PC-3 (cell line): ENCODE measurements at regions not wholly inside any gene's neighbourhood (a gene's known extent, or its start where the extent isn't known, plus 50 kb on each side); places are given as distances from the start of the nearest gene placed in this dataset.

Experiments used
- ATAC-seq: fragments of 200-7000 bp; cut with Tn5 transposase; 2 replicates; pipeline ENCODE4 v1.9.1; 2020; ENCODE audit warnings: mild to moderate bottlenecking, moderate library complexity
- BruUV-seq: library from RNA; stranded (reverse); fragments of 400-500 nt; replicated peaks from 2 replicates; lab custom pipeline; 2021; lab: Mats Ljungman, UMichigan
- CTCF ChIA-PET: fragments of 300-600 bp; sonication (Branson Sonifier 250); formaldehyde crosslinking; loops from one replicate; lab custom pipeline; 2022; ENCODE audit warnings: antibody characterized with exemption; lab: Charles Lee
- POLR2A ChIA-PET: fragments of 300-600 bp; sonication (Branson Sonifier 250); formaldehyde crosslinking; loops from one replicate; lab custom pipeline; 2022; ENCODE audit warnings: antibody characterized with exemption; ENCODE audit not compliant: unreplicated experiment; lab: Charles Lee
- DNase-seq: peaks from one replicate; pipeline ENCODE4 v3.0.0-alpha.2; 2015
- H2AFZ ChIP-seq: fragments of 300-600 bp; sonication (generic); 2 replicates; pipeline ENCODE4 v1.6.0; 2016; ENCODE audit warnings: antibody characterized with exemption, low read length
- H3F3A ChIP-seq: fragments of 300-600 bp; sonication (generic); one replicate; pipeline ENCODE4 v1.6.0; 2017; ENCODE audit warnings: antibody characterized with exemption, low read length, control low read depth, mild to moderate bottlenecking; ENCODE audit not compliant: unreplicated experiment
- H3K27ac ChIP-seq: fragments of 300-600 bp; sonication (generic); 2 replicates; pipeline ENCODE4 v1.5.1; 2016; ENCODE audit warnings: mild to moderate bottlenecking, low read length
- H3K27me3 ChIP-seq: fragments of 300-600 bp; sonication (generic); 2 replicates; pipeline ENCODE4 v1.6.1; 2016; ENCODE audit warnings: low read length, mixed read lengths
- H3K36me3 ChIP-seq: fragments of 300-600 bp; sonication (generic); 2 replicates; pipeline ENCODE4 v1.6.1; 2016; ENCODE audit warnings: low read depth, mixed run types, low read length, mixed read lengths
- H3K4me1 ChIP-seq: fragments of 300-600 bp; sonication (generic); 2 replicates; pipeline ENCODE4 v1.5.1; 2016; ENCODE audit warnings: low read length; ENCODE audit not compliant: insufficient read depth
- H3K4me2 ChIP-seq: fragments of 300-600 bp; sonication (generic); 2 replicates; pipeline ENCODE4 v1.6.0; 2016; ENCODE audit warnings: low read length
- H3K4me3 ChIP-seq: fragments of 300-600 bp; sonication (generic); 2 replicates; pipeline ENCODE4 v1.5.1; 2016; ENCODE audit warnings: mild to moderate bottlenecking, low read length, mixed read lengths
- H3K79me2 ChIP-seq: fragments of 300-600 bp; sonication (generic); 2 replicates; pipeline ENCODE4 v1.6.1; 2017; ENCODE audit warnings: low read length, mixed read lengths
- H3K9ac ChIP-seq: fragments of 300-600 bp; sonication (generic); 2 replicates; pipeline ENCODE4 v1.6.0; 2016; ENCODE audit warnings: mild to moderate bottlenecking, low read length
- H3K9me2 ChIP-seq: fragments of 300-600 bp; sonication (generic); replicated peaks from 2 replicates; pipeline ENCODE4 v1.6.1; 2016; ENCODE audit warnings: mixed run types, low read length, mixed read lengths
- H3K9me3 ChIP-seq: fragments of 300-600 bp; sonication (generic); 2 replicates; pipeline ENCODE4 v1.6.1; 2016; ENCODE audit warnings: low read length, mixed read lengths
- H4K20me1 ChIP-seq: fragments of 300-600 bp; sonication (generic); 2 replicates; pipeline ENCODE4 v1.6.1; 2016; ENCODE audit warnings: low read length, mixed read lengths
- EZH2 ChIP-seq: fragments of 300-600 bp; sonication (generic); IDR thresholded peaks from one replicate; pipeline ENCODE4 v1.6.1; 2017; ENCODE audit warnings: antibody characterized with exemption, mild to moderate bottlenecking, low read length; ENCODE audit not compliant: unreplicated experiment
- EZH2phosphoT487 ChIP-seq: fragments of 300-600 bp; sonication (generic); IDR thresholded peaks from 2 replicates; pipeline ENCODE4 v1.6.1; 2018; ENCODE audit warnings: mild to moderate bottlenecking, antibody characterized with exemption, low read length, borderline replicate concordance
- intact Hi-C: fragments of 100-400 bp; cut with micrococcal nuclease; formaldehyde crosslinking; loops from 2 replicates; pipeline ENCODE4 v1.9.0; 2023
- TF ChIP-seq, protein P1 (sequence below): fragments of 300-600 bp; sonication (generic); conservative IDR thresholded peaks from 2 replicates; pipeline ENCODE4 v1.5.1; 2017; ENCODE audit warnings: antibody characterized with exemption, low read depth, mild to moderate bottlenecking, low read length

DNA sequence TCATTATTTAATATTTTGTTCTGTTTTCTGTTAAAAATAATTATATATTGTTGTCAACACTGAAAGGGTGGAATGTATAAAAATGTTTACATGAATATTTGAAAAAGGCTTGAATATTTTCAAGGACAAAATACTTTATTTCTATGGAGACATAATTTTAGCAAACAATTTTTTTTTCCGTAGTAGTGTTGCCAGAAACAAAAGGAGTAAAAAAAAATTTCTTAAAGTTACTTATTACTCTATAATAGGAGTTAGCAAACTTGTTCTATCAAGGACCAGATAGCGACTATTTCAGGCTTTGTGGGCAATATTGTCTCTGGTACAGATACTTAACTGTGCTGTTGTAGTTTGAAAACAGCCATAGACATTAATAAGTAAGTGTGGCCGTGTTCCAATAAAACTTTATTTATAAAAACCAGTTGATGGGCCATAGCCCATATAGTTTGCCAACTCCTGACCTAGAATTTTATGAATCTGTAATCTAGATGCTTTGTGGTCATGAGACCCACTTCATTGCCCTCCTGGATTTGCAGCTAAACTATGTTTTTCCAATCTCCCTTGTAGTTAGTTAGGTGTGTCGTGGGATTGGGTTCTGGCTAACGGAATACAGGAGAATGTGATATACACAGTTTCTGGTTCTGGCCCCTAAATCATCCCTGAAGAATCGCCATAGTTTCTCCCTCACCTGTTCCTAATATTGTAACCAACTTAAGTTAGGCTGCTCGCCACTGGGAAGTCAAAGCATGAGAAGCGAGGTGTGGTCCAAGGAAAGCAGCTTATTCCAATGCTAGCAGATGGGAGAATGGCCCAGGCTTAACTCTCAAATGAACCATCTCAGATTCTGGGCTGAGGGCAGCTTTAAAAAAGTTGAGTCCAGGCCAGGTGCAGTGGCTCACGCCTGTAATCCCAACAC is 153.6 kb downstream of the ABCA8 start:
- intact Hi-C loops, result no loop called here
- no TSS peak for BruUV-seq
- Histone ChIP-seq H2AFZ (no peak overlapping the region; the same call in 1 of the 2 replicates), H3K4me2 (no peak overlapping the region), H4K20me1 (no peaks in the 10 kb centered on the region), H3K36me3 (no peaks in the 10 kb centered on the region), H3K9me2 (no peaks in the 10 kb centered on the region), H3K27me3 (0 out of 2 replicates have a peak, but pooled peaks cover 3% of the 10 kb centered on the region), H3K27ac (no peak overlapping the region), H3K4me1 (no peaks in the 10 kb centered on the region), H3K9ac (no peak overlapping the region), H3K9me3 (no peaks in the 10 kb centered on the region), H3F3A (no peaks in the 10 kb centered on the region), H3K79me2 (no peaks in the 10 kb centered on the region), H3K4me3 (no peak overlapping the region)
- ATAC-seq (no peak), DNase-seq (no peak)
- ChIA-PET CTCF (no interaction called here), POLR2A (no interaction called here)
- TF ChIP-seq EZH2phosphoT487 (no peak), EZH2 (no peak)
- TF ChIP-seq, protein P1, sequence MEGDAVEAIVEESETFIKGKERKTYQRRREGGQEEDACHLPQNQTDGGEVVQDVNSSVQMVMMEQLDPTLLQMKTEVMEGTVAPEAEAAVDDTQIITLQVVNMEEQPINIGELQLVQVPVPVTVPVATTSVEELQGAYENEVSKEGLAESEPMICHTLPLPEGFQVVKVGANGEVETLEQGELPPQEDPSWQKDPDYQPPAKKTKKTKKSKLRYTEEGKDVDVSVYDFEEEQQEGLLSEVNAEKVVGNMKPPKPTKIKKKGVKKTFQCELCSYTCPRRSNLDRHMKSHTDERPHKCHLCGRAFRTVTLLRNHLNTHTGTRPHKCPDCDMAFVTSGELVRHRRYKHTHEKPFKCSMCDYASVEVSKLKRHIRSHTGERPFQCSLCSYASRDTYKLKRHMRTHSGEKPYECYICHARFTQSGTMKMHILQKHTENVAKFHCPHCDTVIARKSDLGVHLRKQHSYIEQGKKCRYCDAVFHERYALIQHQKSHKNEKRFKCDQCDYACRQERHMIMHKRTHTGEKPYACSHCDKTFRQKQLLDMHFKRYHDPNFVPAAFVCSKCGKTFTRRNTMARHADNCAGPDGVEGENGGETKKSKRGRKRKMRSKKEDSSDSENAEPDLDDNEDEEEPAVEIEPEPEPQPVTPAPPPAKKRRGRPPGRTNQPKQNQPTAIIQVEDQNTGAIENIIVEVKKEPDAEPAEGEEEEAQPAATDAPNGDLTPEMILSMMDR, result no peak

DNA sequence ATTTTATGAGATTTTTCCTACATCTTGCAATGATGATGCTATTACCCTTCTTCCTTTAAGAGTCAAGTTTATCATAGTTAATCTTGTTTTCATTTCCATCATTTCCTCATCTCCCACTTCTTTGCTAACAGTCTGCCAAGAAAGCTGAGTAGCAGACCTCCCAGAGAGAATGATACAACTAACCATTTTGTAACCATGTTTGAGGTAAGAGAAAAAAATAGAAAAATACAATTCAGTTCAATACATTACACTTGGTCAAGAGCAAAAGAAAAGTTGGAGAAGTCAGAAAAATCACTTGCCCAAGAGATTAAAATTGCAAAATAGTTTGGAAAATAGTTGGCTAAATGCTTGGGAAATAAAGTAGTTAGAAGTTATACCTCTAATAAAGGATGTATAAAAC is 154.4 kb downstream of the ABCA8 start:
- no peaks in the 10 kb centered on the region for H3K4me1 ChIP-seq
- H3K79me2 ChIP-seq, result no peaks in the 10 kb centered on the region
- intact Hi-C loops, result no loop called here
- no peaks in the 10 kb centered on the region for H3K36me3 ChIP-seq
- no peaks in the 10 kb centered on the region for H4K20me1 ChIP-seq
- DNase-seq (no peak), ATAC-seq (no peak)
- H3K9me3 ChIP-seq, result no peaks in the 10 kb centered on the region
- ChIA-PET CTCF (no interaction called here), POLR2A (no interaction called here)
- no TSS peak for BruUV-seq
- H3F3A ChIP-seq, result no peaks in the 10 kb centered on the region
- no peaks in the 10 kb centered on the region for H3K9me2 ChIP-seq
- H3K27me3 ChIP-seq, result 0 out of 2 replicates have a peak, but pooled peaks cover 3% of the 10 kb centered on the region
- H2AFZ ChIP-seq, result no peak overlapping the region
- no peak for TF ChIP-seq EZH2
- TF ChIP-seq EZH2phosphoT487, result no peak
- TF ChIP-seq, protein P1, result no peak
- no peak overlapping the region for H3K27ac ChIP-seq
- H3K4me3 ChIP-seq, result no peak overlapping the region
- H3K4me2 ChIP-seq, result no peak overlapping the region
- no peak overlapping the region for H3K9ac ChIP-seq
